ENCODE measurements at regions not wholly inside any gene's neighbourhood (a gene's known extent, or its start where the extent isn't known, plus 50 kb on each side); places are given as distances from the start of the nearest gene placed in this dataset.
"Not testable (repeated sequence)": the region's sequence is repeated elsewhere in the genome, so short reads cannot be mapped to it uniquely, and the experiment has no call there.

DNA sequence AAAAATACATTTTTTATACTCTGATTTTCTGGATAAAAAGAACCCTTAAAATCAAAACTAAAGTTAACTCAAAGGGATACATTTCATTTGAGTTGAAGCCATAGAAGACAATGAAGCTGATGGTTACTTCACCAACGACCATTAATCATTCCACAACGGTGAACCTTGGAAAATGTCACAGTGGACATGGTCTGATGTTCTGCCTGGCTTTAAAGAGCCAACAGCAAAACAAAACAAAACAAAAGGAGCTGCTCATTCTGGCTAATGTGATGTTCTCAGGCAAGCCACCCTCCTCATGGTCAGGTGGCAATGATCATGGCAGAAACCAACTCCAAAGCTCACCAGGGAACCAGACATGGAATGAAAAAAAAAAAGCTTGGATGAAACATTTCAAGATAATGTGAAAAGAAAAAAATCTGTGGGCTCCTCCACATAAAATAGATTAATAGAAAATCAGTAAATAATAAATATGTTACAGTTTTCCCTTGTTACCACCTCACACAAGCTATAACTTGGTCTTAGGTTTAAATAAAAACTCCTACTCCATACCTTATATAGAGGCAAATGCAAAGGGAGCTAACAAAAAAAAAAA is 90.1 kb upstream of the SERTAD2 start:
- no peak for DNase-seq (ENCODE audit: low spot score)

DNA sequence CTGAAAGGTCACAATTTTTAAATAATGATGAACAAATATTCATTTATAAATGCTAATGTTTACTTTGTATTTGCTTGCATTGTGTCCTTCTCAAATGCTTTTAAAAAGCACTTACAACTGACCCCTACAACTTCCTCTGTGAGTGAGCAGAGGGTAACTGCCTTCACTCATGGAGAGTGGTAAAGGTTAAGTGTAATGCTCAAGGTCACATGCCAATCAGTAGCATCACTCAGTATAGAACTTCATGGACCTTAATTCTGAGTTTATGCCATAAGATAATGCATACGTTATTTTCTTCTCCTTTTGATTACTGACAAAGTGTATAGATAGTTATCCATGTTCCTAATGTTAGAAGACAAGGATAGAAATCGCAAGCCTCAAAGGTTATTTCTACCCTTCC is 91.8 kb upstream of the SERTAD2 start:
- no peak for DNase-seq (ENCODE audit: low spot score)

GRCh38 chr2:64747690-64748091 is 94.0 kb upstream of the SERTAD2 start:
- DNase-seq (ENCODE audit: low spot score): not testable (repeated sequence)

- DNase-seq (ENCODE audit: low spot score): no peak
Measured at GRCh38 chr2:64748147-64748546, 94.4 kb upstream of the SERTAD2 start.

DNA sequence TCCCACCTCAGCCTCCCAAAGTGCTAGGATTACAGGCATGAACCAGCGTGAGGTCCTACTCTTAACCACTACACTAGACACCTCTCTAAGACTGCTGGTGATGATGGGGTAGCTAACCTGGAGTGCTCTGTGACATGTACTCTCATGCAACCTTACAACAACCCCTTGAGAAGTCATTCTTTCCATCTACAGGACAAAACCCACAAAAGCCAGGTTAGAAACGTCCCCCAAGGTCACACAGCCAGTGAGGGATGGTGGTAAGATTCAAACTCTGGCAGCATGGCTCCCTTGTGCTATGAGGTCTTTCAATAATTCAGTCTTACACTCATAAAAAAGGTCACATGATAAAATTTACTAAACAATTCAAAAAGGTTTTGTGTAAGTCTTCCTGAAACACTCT is 94.8 kb upstream of the SERTAD2 start:
- no peak for DNase-seq (ENCODE audit: low spot score)

GRCh38 chr2:64749446-64749845 is 95.7 kb upstream of the SERTAD2 start:
- DNase-seq (ENCODE audit: low spot score): no peak

DNA sequence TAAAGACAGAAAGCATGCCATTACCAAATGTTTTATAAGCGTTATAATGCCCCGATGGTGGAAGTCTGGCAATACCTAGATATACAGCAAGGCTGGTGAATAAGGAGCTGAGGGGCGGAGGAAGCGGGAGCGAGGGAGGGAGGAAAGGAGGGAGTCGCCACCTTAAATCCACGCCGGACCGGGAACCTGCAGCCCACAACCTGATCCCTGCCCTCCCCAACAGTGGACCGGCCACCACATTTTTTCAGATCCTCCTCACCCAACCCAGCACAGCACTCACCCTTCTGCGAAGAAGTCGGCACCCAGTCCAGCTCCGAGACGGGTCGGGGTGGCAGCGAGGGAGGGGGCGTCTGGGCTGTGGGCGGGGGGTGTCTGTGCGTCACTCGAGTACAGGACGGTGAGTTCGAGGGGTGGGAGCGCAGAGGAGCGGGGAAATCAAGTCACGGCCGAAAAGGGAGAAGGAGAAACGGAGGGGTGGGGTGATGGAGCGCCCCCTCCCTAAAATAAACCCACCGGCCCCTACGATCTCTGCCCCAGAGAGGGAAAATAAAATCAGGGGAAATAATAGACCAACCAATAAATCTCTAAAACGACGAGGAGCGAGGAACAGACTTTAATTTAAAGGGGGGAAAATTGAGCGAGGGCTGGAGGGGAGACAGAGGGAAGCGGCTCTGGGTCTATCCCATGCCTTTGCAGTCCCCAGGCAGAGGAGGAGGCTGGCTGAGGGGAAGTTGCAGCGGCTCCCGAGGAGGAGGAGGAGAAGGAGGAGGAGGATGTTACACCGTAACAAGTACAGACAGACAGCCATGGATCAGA is 96.5 kb upstream of the SERTAD2 start:
- peak; percentile 66 for DNase-seq (ENCODE audit: low spot score)

DNA sequence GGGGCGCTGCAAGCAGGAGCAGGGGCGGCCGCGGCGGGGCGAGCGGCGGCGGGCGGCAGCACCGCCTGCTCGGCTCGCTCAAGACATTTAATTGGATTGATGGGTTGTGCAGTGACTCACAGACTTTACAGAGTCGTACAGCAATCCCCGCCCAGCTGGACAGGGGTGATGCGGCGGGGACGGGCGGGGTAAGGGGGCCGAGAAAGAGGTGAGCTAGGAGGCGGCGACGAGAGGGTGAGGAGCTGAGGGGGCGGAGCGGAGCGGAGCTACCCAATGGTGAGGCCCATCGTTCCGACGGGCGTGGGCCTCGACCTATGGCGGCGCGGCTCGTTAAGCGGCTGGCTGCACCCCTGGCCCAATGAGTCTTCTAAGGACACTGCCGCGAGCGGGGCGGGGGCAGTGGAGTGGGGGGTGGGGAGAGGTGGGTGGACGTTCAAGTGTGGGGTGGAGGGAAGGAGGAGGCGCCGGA is 97.1 kb upstream of the SERTAD2 start:
- DNase-seq (ENCODE audit: low spot score): peak; percentile 99

DNA sequence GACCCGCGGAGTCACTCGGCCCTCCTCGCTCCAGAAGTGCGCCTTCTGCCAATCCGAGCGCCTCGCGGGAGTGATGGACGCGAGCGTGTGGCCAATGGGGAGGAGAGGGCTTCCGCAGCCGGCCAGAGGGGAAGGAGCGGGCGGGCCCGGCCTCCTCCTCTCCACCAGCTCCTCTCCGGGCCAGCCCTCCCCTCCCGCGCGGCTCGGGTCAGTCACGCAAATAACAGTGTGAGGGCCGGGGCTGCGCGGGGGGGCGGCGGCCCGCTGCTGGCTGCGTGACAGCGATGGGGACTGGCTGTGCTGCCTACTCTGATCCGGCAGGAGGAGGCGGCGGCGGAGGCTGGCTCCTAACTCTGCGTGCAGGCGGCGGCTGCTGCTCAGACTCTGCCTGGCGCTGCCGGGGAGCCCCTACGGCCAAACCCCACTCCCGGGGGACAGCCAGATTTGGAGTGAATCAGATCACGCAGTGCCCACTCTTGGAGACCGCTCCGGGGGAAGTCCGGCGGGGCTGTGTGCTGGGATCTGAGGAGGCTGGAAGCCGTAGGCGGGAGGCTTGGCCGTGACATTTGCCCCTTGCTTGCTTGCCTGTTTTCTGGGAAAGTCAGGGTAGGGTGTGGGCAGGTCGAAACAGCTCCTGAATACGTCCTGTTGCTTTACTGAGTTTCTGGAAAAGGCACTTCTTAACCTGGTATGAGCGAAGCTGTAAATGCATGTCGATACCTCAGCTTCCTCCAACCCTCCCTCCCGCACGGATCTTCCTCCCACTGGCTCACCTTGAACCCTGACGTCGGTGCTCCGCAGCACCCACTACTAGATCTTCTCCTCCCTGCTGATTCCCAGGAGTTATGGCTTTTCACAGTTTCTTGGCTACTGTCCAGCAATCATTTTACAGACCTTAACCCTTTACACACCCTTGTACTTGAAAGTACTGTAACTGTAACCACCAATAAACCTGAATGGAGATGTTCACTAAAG is 97.9 kb upstream of the SERTAD2 start:
- DNase-seq (ENCODE audit: low spot score): no peak

- DNase-seq (ENCODE audit: low spot score): no peak
Measured at GRCh38 chr2:64753399-64753798, 99.7 kb upstream of the SERTAD2 start.

DNA sequence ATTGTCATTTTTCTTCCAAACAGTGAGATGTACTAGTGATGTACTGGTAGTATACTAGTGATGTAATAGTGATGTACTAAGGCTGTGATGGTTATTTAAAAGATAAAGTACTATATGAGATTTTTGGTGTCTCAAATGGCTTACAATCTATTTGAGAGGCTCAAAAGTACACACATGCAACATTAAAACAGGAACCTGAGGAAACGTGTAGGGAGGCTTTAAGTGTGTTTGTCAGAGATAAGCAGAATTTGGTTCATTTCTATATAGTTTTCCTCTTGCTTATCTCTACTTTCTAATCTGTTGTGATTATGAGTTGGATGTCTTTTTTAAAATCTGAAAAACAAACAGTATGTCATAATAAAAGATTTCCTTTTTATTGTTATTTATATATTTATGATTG is 100.9 kb upstream of the SERTAD2 start:
- no peak for DNase-seq (ENCODE audit: low spot score)

DNA sequence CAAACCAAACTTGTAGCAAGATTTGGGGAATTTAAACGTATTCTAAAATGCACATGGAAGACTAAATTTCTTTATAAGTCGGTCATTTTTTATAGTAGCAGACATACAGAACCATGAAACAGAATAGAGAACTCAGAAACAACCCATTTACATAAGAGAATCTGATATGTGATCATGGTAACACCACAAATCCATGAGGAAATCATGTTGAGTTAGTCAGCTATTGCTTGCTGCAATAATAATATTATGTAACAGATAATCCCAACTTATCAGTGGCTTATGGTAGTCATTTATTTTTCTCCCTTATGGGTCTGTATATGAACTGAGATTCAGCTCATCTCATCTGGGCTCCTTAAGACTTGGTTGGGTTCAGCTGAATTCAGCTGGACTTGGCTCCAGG is 103.4 kb upstream of the SERTAD2 start:
- no peak for DNase-seq (ENCODE audit: low spot score)

GRCh38 chr2:64760128-64760527 is 106.4 kb upstream of the SERTAD2 start:
- no peak for DNase-seq (ENCODE audit: low spot score)

DNA sequence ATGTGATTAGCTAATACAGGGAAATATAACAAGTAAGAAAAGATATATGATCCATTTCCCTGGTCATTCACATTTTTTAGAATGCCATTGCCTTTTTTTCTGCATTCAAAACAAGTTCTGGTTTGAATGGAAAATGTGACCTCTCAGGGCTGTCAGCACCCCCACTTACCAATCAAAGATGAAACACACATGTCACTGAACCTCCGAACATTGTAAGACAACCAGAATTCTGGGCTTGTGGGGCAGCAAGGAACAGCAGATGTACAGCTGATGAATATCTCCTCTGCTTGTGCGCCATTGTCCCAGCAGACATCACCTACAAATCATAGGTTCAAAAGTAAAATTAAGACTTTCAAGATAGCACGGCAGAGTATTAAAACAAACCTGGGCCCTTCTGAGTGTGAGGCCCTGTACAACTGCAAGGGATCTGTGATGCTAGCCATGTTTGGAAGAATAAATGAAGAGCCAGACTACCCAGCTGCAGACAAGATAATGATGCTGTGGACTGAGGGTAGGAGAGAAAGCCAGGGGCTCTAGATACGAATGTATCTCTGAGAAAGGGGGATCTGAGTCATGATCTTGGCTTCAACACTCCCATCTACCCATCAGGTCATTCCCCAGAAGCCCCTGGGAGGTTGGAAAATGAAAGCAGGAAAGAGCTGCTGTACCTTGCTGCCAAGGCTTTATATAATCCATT is 108.7 kb upstream of the SERTAD2 start:
- no peak for DNase-seq (ENCODE audit: low spot score)

DNA sequence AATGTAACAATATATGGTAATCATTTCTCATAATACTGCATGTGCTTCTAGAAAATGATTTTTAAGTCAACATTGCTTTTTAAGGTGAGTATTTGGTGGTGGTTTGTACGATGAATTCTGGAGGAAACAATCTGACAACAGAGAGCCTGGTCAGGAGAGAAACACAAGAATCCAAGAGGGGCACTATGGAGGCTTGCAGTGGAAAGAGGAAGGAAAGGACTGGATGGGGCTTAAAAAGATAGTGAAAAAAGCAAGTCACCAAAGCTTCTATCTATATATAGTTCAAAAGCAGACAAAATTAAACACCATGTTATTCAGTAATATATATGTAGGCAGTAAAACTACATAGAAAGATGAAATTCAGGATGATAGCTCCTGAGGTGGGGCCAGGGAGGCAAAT is 109.4 kb upstream of the SERTAD2 start:
- no peak for DNase-seq (ENCODE audit: low spot score)

DNA sequence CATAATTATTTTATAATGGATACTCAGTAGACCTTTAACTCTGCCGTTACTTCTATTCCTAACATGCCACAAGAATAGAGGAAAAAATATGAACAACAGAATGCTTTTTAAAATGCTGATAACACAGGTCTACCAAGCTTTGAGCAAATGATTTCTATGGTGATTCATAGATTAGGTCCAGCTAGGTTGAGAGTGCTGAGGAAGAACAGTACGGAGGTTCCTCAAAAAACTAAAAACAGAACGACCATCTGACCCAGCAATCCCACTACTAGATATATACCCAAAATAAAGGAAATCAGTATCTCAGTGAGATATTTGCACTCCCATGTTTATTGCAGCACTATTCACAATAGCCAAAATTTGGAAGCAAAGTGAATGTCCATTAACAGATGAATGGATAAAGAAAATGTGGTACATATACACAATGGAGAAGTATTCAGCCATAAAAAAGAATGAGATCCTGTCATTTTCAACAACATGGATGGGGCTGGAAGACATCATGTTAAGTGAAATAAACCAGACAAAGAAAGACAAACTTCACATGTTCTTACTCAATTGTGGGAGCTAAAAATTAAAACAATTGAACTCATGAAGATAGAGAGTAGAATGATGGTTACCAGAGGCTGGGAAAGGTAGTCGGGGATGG is 111.6 kb upstream of the SERTAD2 start:
- no peak for DNase-seq (ENCODE audit: low spot score)

GRCh38 chr2:64766841-64767669 is 113.3 kb upstream of the SERTAD2 start:
- no peak for DNase-seq (ENCODE audit: low spot score)

DNA sequence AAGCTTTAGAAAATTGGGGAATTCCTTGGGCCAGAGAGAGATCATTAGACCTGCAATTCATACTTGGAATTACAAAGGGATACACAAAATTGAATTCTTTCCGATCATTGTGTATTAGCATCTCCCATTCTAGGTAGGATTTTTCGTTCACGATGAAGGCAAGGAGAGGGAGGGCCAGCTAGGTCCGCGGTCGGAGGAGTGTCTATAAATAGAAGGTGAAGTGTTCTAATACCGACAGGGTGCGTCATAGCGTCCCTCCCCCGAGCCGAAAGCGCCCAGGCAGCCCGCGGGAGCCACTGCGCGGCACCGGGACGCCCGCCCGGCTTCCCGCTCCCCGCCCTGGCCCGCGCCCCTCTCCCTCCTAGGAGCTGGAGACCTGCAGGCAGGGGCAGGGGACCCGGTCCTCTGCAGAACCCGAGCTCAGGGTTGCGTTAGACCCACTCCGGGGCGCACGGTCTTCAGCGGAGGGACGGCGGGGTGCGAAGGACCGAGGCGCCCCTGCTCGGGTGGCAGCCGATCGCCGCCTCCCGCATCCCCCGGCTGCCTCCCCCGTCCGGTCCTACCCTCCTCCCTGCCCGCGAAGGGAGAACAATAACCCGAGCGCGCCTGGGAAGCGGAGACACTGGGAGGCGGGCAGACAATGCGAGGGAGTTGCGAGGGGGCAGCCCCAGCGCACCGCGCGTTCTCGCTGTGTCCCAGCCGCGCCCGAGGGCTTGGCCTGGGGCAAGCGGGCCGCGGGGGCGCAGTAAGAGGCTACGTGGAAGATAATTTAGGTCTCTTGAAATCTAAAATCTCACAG is 114.2 kb upstream of the SERTAD2 start:
- DNase-seq (ENCODE audit: low spot score): peak; percentile 86

GRCh38 chr2:64768491-64769005 is 114.8 kb upstream of the SERTAD2 start:
- no peak for DNase-seq (ENCODE audit: low spot score)

All from ecto neural progenitor cell (in vitro differentiated cells).